ENCODE measurements at regions not wholly inside any gene's neighbourhood (a gene's known extent, or its start where the extent isn't known, plus 50 kb on each side); places are given as distances from the start of the nearest gene placed in this dataset.

GRCh38 chr10:81704596-81704995 is 170.4 kb upstream of the NRG3 start:
- ChIA-PET CTCF (no interaction called here), POLR2A (no interaction called here)
- Histone ChIP-seq H3K9me3 (ENCODE audit: control insufficient read depth, insufficient read depth, low read length) (peaks cover 11% of the 10 kb centered on the region), H3K27me3 (ENCODE audit: control insufficient read depth, insufficient read depth, low read length) (no peaks in the 10 kb centered on the region), H3K27ac (ENCODE audit: low read depth, low read length) (no peak overlapping the region), H3K4me3 (ENCODE audit: low read depth, low read length) (no peak overlapping the region)
- DNase-seq (ENCODE audit: low read depth, low spot score), result no peak
- TF ChIP-seq, protein P1, sequence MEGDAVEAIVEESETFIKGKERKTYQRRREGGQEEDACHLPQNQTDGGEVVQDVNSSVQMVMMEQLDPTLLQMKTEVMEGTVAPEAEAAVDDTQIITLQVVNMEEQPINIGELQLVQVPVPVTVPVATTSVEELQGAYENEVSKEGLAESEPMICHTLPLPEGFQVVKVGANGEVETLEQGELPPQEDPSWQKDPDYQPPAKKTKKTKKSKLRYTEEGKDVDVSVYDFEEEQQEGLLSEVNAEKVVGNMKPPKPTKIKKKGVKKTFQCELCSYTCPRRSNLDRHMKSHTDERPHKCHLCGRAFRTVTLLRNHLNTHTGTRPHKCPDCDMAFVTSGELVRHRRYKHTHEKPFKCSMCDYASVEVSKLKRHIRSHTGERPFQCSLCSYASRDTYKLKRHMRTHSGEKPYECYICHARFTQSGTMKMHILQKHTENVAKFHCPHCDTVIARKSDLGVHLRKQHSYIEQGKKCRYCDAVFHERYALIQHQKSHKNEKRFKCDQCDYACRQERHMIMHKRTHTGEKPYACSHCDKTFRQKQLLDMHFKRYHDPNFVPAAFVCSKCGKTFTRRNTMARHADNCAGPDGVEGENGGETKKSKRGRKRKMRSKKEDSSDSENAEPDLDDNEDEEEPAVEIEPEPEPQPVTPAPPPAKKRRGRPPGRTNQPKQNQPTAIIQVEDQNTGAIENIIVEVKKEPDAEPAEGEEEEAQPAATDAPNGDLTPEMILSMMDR (IDR thresholded peaks at IDR 0.05; ENCODE audit: low read depth, low read length), result no peak

GRCh38 chr10:81708416-81708815 is 166.6 kb upstream of the NRG3 start:
- POLR2A ChIA-PET, result no interaction called here
- CTCF ChIA-PET, result no interaction called here
- Histone ChIP-seq H3K9me3 (ENCODE audit: control insufficient read depth, insufficient read depth, low read length) (peaks cover 11% of the 10 kb centered on the region), H3K27me3 (ENCODE audit: control insufficient read depth, insufficient read depth, low read length) (no peaks in the 10 kb centered on the region), H3K27ac (ENCODE audit: low read depth, low read length) (no peak overlapping the region), H3K4me3 (ENCODE audit: low read depth, low read length) (no peak overlapping the region)
- DNase-seq (ENCODE audit: low read depth, low spot score), result no peak
- TF ChIP-seq, protein P1 (IDR thresholded peaks at IDR 0.05; ENCODE audit: low read depth, low read length), result no peak

- ChIA-PET POLR2A (no interaction called here), CTCF (no interaction called here)
- TF ChIP-seq, protein P1 (IDR thresholded peaks at IDR 0.05; ENCODE audit: low read depth, low read length), result no peak
- no peak overlapping the region for H3K27ac ChIP-seq (ENCODE audit: low read depth, low read length)
- H3K4me3 ChIP-seq (ENCODE audit: low read depth, low read length), result no peak overlapping the region
- DNase-seq (ENCODE audit: low read depth, low spot score), result no peak
- peaks cover 11% of the 10 kb centered on the region for H3K9me3 ChIP-seq (ENCODE audit: control insufficient read depth, insufficient read depth, low read length)
- H3K27me3 ChIP-seq (ENCODE audit: control insufficient read depth, insufficient read depth, low read length), result no peaks in the 10 kb centered on the region
Measured at GRCh38 chr10:81708929-81709328, 166.1 kb upstream of the NRG3 start.

DNA sequence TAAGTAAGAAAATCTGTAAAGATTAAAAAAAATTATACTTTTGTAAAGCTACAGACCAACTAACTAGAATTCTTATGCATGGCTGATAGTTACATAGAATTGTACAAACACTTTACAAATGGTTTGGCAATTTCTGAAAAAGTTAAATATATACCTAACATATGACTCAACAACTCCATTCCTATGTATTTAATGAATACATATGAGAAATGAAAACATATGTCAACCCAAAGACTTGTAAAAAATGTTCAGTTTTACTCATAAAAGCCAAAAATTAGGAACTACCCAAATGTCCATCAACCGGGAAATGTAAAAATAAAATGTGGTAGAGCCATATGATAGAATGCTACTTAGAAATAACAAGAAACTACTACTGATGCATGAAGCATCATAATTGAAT is 152.6 kb upstream of the NRG3 start:
- CTCF ChIA-PET, result no interaction called here
- POLR2A ChIA-PET, result no interaction called here
- Histone ChIP-seq H3K9me3 (ENCODE audit: control insufficient read depth, insufficient read depth, low read length) (peaks cover 4% of the 10 kb centered on the region; the same call in 1 of the 2 replicates), H3K27me3 (ENCODE audit: control insufficient read depth, insufficient read depth, low read length) (no peaks in the 10 kb centered on the region), H3K27ac (ENCODE audit: low read depth, low read length) (no peak overlapping the region), H3K4me3 (ENCODE audit: low read depth, low read length) (no peak overlapping the region)
- TF ChIP-seq, protein P1 (IDR thresholded peaks at IDR 0.05; ENCODE audit: low read depth, low read length), result no peak
- DNase-seq (ENCODE audit: low read depth, low spot score), result no peak

- Histone ChIP-seq H3K4me3 (ENCODE audit: low read depth, low read length) (no peak overlapping the region), H3K9me3 (ENCODE audit: control insufficient read depth, insufficient read depth, low read length) (no peaks in the 10 kb centered on the region; the same call in 1 of the 2 replicates), H3K27me3 (ENCODE audit: control insufficient read depth, insufficient read depth, low read length) (no peaks in the 10 kb centered on the region), H3K27ac (ENCODE audit: low read depth, low read length) (no peak overlapping the region)
- DNase-seq (ENCODE audit: low read depth, low spot score), result no peak
- TF ChIP-seq, protein P1 (IDR thresholded peaks at IDR 0.05; ENCODE audit: low read depth, low read length), result no peak
- CTCF ChIA-PET, result no interaction called here
- POLR2A ChIA-PET, result no interaction called here
Measured at GRCh38 chr10:81724431-81724830, 150.6 kb upstream of the NRG3 start.
